Neuronal stem cell (in vitro differentiated cells): ENCODE measurements at regions not wholly inside any gene's neighbourhood (a gene's known extent, or its start where the extent isn't known, plus 50 kb on each side); places are given as distances from the start of the nearest gene placed in this dataset.

Source experiments
- DNase-seq: peaks from one replicate; pipeline ENCODE4 v3.0.0-alpha.2; 2013; ENCODE audit warnings: low spot score
- H2AFZ ChIP-seq: one replicate; pipeline ENCODE4 v1.6.1; 2013; ENCODE audit warnings: mild to moderate bottlenecking, low read length, inconsistent platforms
- H2AK5ac ChIP-seq: 2 replicates; pipeline ENCODE4 v1.6.1; 2013; ENCODE audit warnings: low read depth, mild to moderate bottlenecking, inconsistent platforms, low read length, moderate library complexity, mixed read lengths
- H2BK120ac ChIP-seq: 2 replicates; pipeline ENCODE4 v1.6.1; 2013; ENCODE audit warnings: low read depth, mild to moderate bottlenecking, inconsistent platforms, low read length, moderate library complexity, mixed read lengths
- H2BK12ac ChIP-seq: one replicate; pipeline ENCODE4 v1.6.1; 2013; ENCODE audit warnings: low read length, inconsistent platforms
- H2BK15ac ChIP-seq: 2 replicates; pipeline ENCODE4 v1.6.1; 2013; ENCODE audit warnings: mild to moderate bottlenecking, low read length, inconsistent platforms, mixed read lengths
- H2BK5ac ChIP-seq: one replicate; pipeline ENCODE4 v1.6.1; 2013; ENCODE audit warnings: inconsistent platforms, mild to moderate bottlenecking, low read length, moderate library complexity
- H3K14ac ChIP-seq: one replicate; pipeline ENCODE4 v1.6.1; 2013; ENCODE audit warnings: low read length, inconsistent platforms
- H3K18ac ChIP-seq: 2 replicates; pipeline ENCODE4 v1.6.1; 2013; ENCODE audit warnings: low read length, inconsistent platforms
- H3K23ac ChIP-seq: 2 replicates; pipeline ENCODE4 v1.6.1; 2013; ENCODE audit warnings: low read depth, mild to moderate bottlenecking, mixed read lengths, low read length, inconsistent platforms; ENCODE audit not compliant: poor library complexity
- H3K27ac ChIP-seq: replicated peaks from 3 replicates; pipeline ENCODE4 v1.5.1; 2013; ENCODE audit warnings: low read length, inconsistent platforms
- H3K27me3 ChIP-seq, 3 experiments: 2 replicates each; pipeline ENCODE4 v1.6.1; 2013; ENCODE audit warnings: low read length in 3 of 3, mild to moderate bottlenecking in 2 of 3, inconsistent platforms in 1 of 3, low read depth in 1 of 3, mixed read lengths in 1 of 3, moderate library complexity in 1 of 3; ENCODE audit not compliant: control insufficient read depth in 3 of 3, insufficient read depth in 3 of 3
- H3K36me3 ChIP-seq, 2 donors: replicated peaks in 1 of 2; 2 replicates each; pipeline ENCODE4 v1.6.1; 2013; ENCODE audit warnings: low read length in 2 of 2; ENCODE audit not compliant: control insufficient read depth in 2 of 2, insufficient read depth in 2 of 2
- H3K4ac ChIP-seq: 2 replicates; pipeline ENCODE4 v1.6.1; 2013; ENCODE audit warnings: inconsistent platforms, mild to moderate bottlenecking, low read length, moderate library complexity
- H3K4me1 ChIP-seq, 2 donors: 1 replicate in 1 of 2; 2 replicates in 1 of 2; pipeline ENCODE4 v1.6.1; 2013; ENCODE audit warnings: low read length in 2 of 2, low read depth in 1 of 2; ENCODE audit not compliant: control insufficient read depth in 2 of 2, insufficient read depth in 1 of 2
- H3K4me2 ChIP-seq: one replicate; pipeline ENCODE4 v1.6.1; 2013; ENCODE audit warnings: mild to moderate bottlenecking, low read length, inconsistent platforms; ENCODE audit not compliant: insufficient read depth, poor library complexity, severe bottlenecking
- H3K4me3 ChIP-seq, 2 donors: 2 replicates each; pipeline ENCODE4 v1.5.1; 2013; ENCODE audit warnings: low read length in 2 of 2, mild to moderate bottlenecking in 2 of 2, inconsistent platforms in 1 of 2, moderate library complexity in 1 of 2
- H3K79me1 ChIP-seq: one replicate; pipeline ENCODE4 v1.6.1; 2013; ENCODE audit warnings: low read depth, mild to moderate bottlenecking, inconsistent platforms, low read length, moderate library complexity
- H3K9ac ChIP-seq: one replicate; pipeline ENCODE4 v1.6.1; 2013; ENCODE audit warnings: mild to moderate bottlenecking, low read depth, low read length, inconsistent platforms; ENCODE audit not compliant: poor library complexity
- H3K9me3 ChIP-seq, 2 donors: replicated peaks in 1 of 2; 2 replicates each; pipeline versions ENCODE3 to v1.6.1; 2013; ENCODE audit warnings: low read length in 2 of 2, mild to moderate bottlenecking in 2 of 2, inconsistent platforms in 1 of 2, low read depth in 1 of 2, mixed read lengths in 1 of 2, moderate library complexity in 1 of 2; ENCODE audit not compliant: control insufficient read depth in 2 of 2, insufficient read depth in 1 of 2
- H4K8ac ChIP-seq: one replicate; pipeline ENCODE4 v1.6.1; 2013; ENCODE audit warnings: low read depth, mild to moderate bottlenecking, inconsistent platforms, low read length, moderate library complexity
- H4K91ac ChIP-seq: one replicate; pipeline ENCODE4 v1.6.1; 2013; ENCODE audit warnings: low read length, low read depth, mild to moderate bottlenecking, inconsistent platforms; ENCODE audit not compliant: poor library complexity
- WGBS, 2 donors: extraction: QIAGEN DNeasy Blood & Tissue Kit; methylation state at CpG; one replicate each; pipeline ENCODE4 v1.1.7; 2013; ENCODE audit warnings: missing lambda C conversion rate in 2 of 2, mixed read lengths in 1 of 2; ENCODE audit not compliant: insufficient read length in 2 of 2, insufficient replicate concordance in 1 of 2; ENCODE audit errors: extremely low coverage in 2 of 2; 5-methylcytosine and 5-hydroxymethylcytosine counted together

DNA sequence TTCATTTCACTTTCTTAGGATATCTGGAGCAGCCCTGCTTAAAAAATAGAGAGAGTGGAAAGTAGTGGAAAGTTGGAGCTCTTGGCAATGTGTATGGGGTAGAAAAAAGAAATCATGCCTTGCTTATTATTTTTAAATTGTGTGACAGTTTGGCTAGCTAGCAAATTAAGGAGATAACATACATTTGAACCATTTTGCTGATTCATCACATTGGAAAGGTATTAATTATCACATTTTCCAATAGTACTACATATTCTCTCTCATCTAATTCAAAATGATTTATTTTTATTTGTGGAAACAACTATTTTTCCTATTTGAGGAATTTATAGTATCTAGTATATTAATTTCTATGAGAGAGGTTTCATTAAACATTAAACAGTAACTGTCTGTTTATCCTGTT, 280.4 kb downstream of the KLHL4 start:
- Histone ChIP-seq H3K18ac (no peak overlapping the region), H3K27me3 (no peaks in the 10 kb centered on the region), H3K9me3 (no peaks in the 10 kb centered on the region), H2BK120ac (no peak overlapping the region), H3K14ac (no peak overlapping the region), H2BK5ac (no peak overlapping the region), H3K4me1 (no peaks in the 10 kb centered on the region), H2AK5ac (no peak overlapping the region), H3K4me3 (no peak overlapping the region), H3K79me1 (no peaks in the 10 kb centered on the region), H2BK12ac (no peak overlapping the region), H3K36me3 (no peaks in the 10 kb centered on the region), H3K4ac (no peak overlapping the region), H3K4me2 (no peak overlapping the region), H3K23ac (no peak overlapping the region), H4K8ac (no peak overlapping the region), H3K27ac (no peak overlapping the region), H4K91ac (no peak overlapping the region), H2AFZ (no peak overlapping the region), H3K9ac (no peak overlapping the region), H2BK15ac (no peak overlapping the region)
- no peak for DNase-seq

- Histone ChIP-seq H3K23ac (no peak overlapping the region), H3K4me1 (no peaks in the 10 kb centered on the region), H2BK5ac (no peak overlapping the region), H3K36me3 (no peaks in the 10 kb centered on the region), H4K8ac (no peak overlapping the region), H3K27ac (no peak overlapping the region), H2AFZ (no peak overlapping the region), H3K14ac (no peak overlapping the region), H3K9ac (no peak overlapping the region), H2BK120ac (no peak overlapping the region), H3K18ac (no peak overlapping the region), H3K4ac (no peak overlapping the region), H3K9me3 (no peaks in the 10 kb centered on the region), H3K4me3 (no peak overlapping the region), H3K27me3 (no peaks in the 10 kb centered on the region), H2BK12ac (no peak overlapping the region), H4K91ac (no peak overlapping the region), H3K4me2 (no peak overlapping the region), H2AK5ac (no peak overlapping the region), H2BK15ac (no peak overlapping the region), H3K79me1 (no peaks in the 10 kb centered on the region)
- DNase-seq = no peak
- no CpG with 5 or more reads among the region's 5 CpGs for WGBS, 2 donors
Observed at GRCh38 chrX:87805829-87806490, 288.4 kb downstream of the KLHL4 start.

DNA sequence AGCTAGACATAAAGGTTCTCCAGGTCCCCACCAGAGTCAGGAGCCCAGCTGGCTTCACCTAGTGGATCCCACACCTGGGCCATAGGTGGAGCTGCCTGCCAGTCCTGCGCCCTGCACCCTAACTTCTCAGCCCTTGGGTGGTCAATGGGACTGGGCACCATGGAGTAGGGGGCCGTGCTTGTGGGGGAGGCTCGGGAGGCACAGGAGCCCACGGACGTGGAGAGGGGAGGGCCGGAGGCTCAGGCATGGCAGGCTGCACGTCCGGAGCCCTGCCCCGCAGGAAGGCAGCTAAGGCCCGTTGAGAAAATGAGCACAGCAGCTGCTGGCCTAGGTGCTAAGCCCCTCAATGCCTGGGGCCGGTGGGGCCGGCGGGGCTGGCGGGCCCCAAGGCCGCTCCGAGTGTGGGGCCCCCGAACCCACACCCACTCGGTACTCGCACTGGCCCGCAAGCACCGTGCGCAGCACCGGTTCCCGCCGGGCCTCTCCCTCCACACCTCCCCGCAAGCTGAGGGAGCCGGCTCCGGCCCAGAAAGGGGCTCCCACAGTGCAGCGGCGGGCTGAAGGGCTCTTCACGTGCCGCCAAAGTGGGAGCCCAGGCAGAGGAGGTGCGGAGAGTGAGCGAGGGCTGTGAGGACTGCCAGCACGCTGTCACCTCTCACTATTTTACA, 291.1 kb downstream of the KLHL4 start:
- H3K9me3 ChIP-seq = no peaks in the 10 kb centered on the region
- no peak overlapping the region for H3K18ac ChIP-seq
- H3K27ac ChIP-seq = no peak overlapping the region
- no CpG with 5 or more reads among the region's 35 CpGs for WGBS, 2 donors
- H2BK5ac ChIP-seq = no peak overlapping the region
- no peak overlapping the region for H3K4me2 ChIP-seq
- no peaks in the 10 kb centered on the region for H3K79me1 ChIP-seq
- no peak overlapping the region for H3K4me3 ChIP-seq
- no peaks in the 10 kb centered on the region for H3K27me3 ChIP-seq
- H2BK12ac ChIP-seq = no peak overlapping the region
- DNase-seq = no peak
- H3K23ac ChIP-seq = no peak overlapping the region
- H4K91ac ChIP-seq = no peak overlapping the region
- H2BK120ac ChIP-seq = no peak overlapping the region
- no peak overlapping the region for H2BK15ac ChIP-seq
- H3K36me3 ChIP-seq = no peaks in the 10 kb centered on the region
- no peaks in the 10 kb centered on the region for H3K4me1 ChIP-seq
- H2AFZ ChIP-seq = no peak overlapping the region
- no peak overlapping the region for H2AK5ac ChIP-seq
- no peak overlapping the region for H3K9ac ChIP-seq
- H3K4ac ChIP-seq = no peak overlapping the region
- H3K14ac ChIP-seq = no peak overlapping the region
- no peak overlapping the region for H4K8ac ChIP-seq

GRCh38 chrX:87813566-87813965, 296.0 kb downstream of the KLHL4 start:
- no peak overlapping the region for H3K4ac ChIP-seq
- no peak overlapping the region for H4K8ac ChIP-seq
- H2BK12ac ChIP-seq = no peak overlapping the region
- H2BK15ac ChIP-seq = no peak overlapping the region
- no peak overlapping the region for H3K23ac ChIP-seq
- no peak overlapping the region for H2AFZ ChIP-seq
- H3K14ac ChIP-seq = no peak overlapping the region
- H2AK5ac ChIP-seq = no peak overlapping the region
- no peaks in the 10 kb centered on the region for H3K9me3 ChIP-seq
- H3K4me3 ChIP-seq = no peak overlapping the region
- H3K18ac ChIP-seq = no peak overlapping the region
- H3K27ac ChIP-seq = no peak overlapping the region
- H4K91ac ChIP-seq = no peak overlapping the region
- DNase-seq = no peak
- H3K36me3 ChIP-seq = no peaks in the 10 kb centered on the region
- H3K27me3 ChIP-seq = no peaks in the 10 kb centered on the region
- H3K4me2 ChIP-seq = no peak overlapping the region
- H3K4me1 ChIP-seq = no peaks in the 10 kb centered on the region
- no peak overlapping the region for H2BK5ac ChIP-seq
- no peaks in the 10 kb centered on the region for H3K79me1 ChIP-seq
- H3K9ac ChIP-seq = no peak overlapping the region
- H2BK120ac ChIP-seq = no peak overlapping the region
- no CpG with 5 or more reads among the region's 4 CpGs for WGBS, 2 donors
